GM19463 (cell line): ENCODE measurements at regions not wholly inside any gene's neighbourhood (a gene's known extent, or its start where the extent isn't known, plus 50 kb on each side); places are given as distances from the start of the nearest gene placed in this dataset.
A peak's percentile ranks its signal among the peaks of the same experiment; 100 is the strongest.
"Not testable (repeated sequence)": the region's sequence is repeated elsewhere in the genome, so short reads cannot be mapped to it uniquely, and the experiment has no call there.

ENCODE experiments used
- ATAC-seq: cut with Tn5 transposase; IDR thresholded peaks from one replicate; pipeline ENCODE4 v1.9.1; 2021; ENCODE audit warnings: mild to moderate bottlenecking, moderate library complexity; ENCODE audit not compliant: unreplicated experiment

GRCh38 chr16:22572331-22573224 lies 61.9 kb downstream of the NPIPB5 start:
- ATAC-seq = not testable (repeated sequence)

GRCh38 chr16:22573225-22573530 lies 62.5 kb downstream of the NPIPB5 start:
- ATAC-seq = peak; percentile 81

GRCh38 chr16:22576506-22576905 lies 65.8 kb downstream of the NPIPB5 start:
- ATAC-seq = not testable (repeated sequence)

- not testable (repeated sequence) for ATAC-seq
These were observed 72.5 kb downstream of the NPIPB5 start for GRCh38 chr16:22583195-22583594.

GRCh38 chr16:22584459-22584858 lies 73.8 kb downstream of the NPIPB5 start:
- not testable (repeated sequence) for ATAC-seq

GRCh38 chr16:22584941-22585340 lies 74.2 kb downstream of the NPIPB5 start:
- ATAC-seq = not testable (repeated sequence)

GRCh38 chr16:22585431-22585830 lies 74.7 kb downstream of the NPIPB5 start:
- ATAC-seq = not testable (repeated sequence)

- ATAC-seq = peak; percentile 56
These were observed 76.0 kb downstream of the NPIPB5 start for GRCh38 chr16:22586732-22587131.

- ATAC-seq = not testable (repeated sequence)
These were observed 79.1 kb downstream of the NPIPB5 start for GRCh38 chr16:22589757-22590156.

GRCh38 chr16:22596445-22597045 lies 85.9 kb downstream of the NPIPB5 start:
- not testable (repeated sequence) for ATAC-seq

- not testable (repeated sequence) for ATAC-seq
These were observed 93.1 kb downstream of the NPIPB5 start for GRCh38 chr16:22603744-22604143.

- ATAC-seq = not testable (repeated sequence)
These were observed 95.9 kb downstream of the NPIPB5 start for GRCh38 chr16:22606619-22607018.

- not testable (repeated sequence) for ATAC-seq
These were observed 99.1 kb downstream of the NPIPB5 start for GRCh38 chr16:22609798-22610197.

GRCh38 chr16:22611128-22611527 lies 100.4 kb downstream of the NPIPB5 start:
- ATAC-seq = not testable (repeated sequence)

- ATAC-seq = no peak
These were observed 103.7 kb downstream of the NPIPB5 start for GRCh38 chr16:22614271-22614947.

- no peak for ATAC-seq
These were observed 108.2 kb downstream of the NPIPB5 start for GRCh38 chr16:22618842-22619241.

- no peak for ATAC-seq
These were observed 111.0 kb downstream of the NPIPB5 start for GRCh38 chr16:22621586-22622155.

GRCh38 chr16:22622703-22623102 lies 112.0 kb downstream of the NPIPB5 start:
- no peak for ATAC-seq

GRCh38 chr16:22623351-22623781 lies 112.7 kb downstream of the NPIPB5 start:
- no peak for ATAC-seq

- no peak for ATAC-seq
These were observed 113.5 kb downstream of the NPIPB5 start for GRCh38 chr16:22624038-22624799.
